Glutamatergic neuron (in vitro differentiated cells): ENCODE measurements at regions not wholly inside any gene's neighbourhood (a gene's known extent, or its start where the extent isn't known, plus 50 kb on each side); places are given as distances from the start of the nearest gene placed in this dataset.
"Not testable (repeated sequence)": the region's sequence is repeated elsewhere in the genome, so short reads cannot be mapped to it uniquely, and the experiment has no call there.

Source experiments
- DNase-seq: peaks from one replicate; pipeline ENCODE4 v3.0.0; 2022
- H3K27ac Mint-ChIP-seq: one replicate; pipeline ENCODE4 v1.8.0; 2020; ENCODE audit warnings: mild to moderate bottlenecking, mixed read lengths, inconsistent platforms; ENCODE audit not compliant: unreplicated experiment
- H3K27me3 Mint-ChIP-seq: one replicate; pipeline ENCODE4 v1.8.0; 2020; ENCODE audit warnings: mild to moderate bottlenecking, moderate library complexity, mixed read lengths, inconsistent platforms; ENCODE audit not compliant: unreplicated experiment
- H3K36me3 Mint-ChIP-seq: one replicate; pipeline ENCODE4 v1.8.0; 2020; ENCODE audit warnings: mild to moderate bottlenecking, mixed read lengths, inconsistent platforms; ENCODE audit not compliant: unreplicated experiment
- H3K4me1 Mint-ChIP-seq: one replicate; pipeline ENCODE4 v1.8.0; 2020; ENCODE audit warnings: mild to moderate bottlenecking, low read depth, mixed read lengths, inconsistent platforms; ENCODE audit not compliant: unreplicated experiment
- H3K4me3 Mint-ChIP-seq: one replicate; pipeline ENCODE4 v1.8.0; 2020; ENCODE audit warnings: mild to moderate bottlenecking, mixed read lengths, inconsistent platforms; ENCODE audit not compliant: unreplicated experiment
- H3K9me3 Mint-ChIP-seq: one replicate; pipeline ENCODE4 v1.8.0; 2020; ENCODE audit warnings: mild to moderate bottlenecking, moderate library complexity, mixed read lengths, inconsistent platforms; ENCODE audit not compliant: unreplicated experiment
- TF ChIP-seq, protein P1 (sequence below): fragments of 200-600 bp; sonication (generic); IDR thresholded peaks from one replicate; pipeline ENCODE4 v1.5.0; 2021; ENCODE audit not compliant: partially characterized antibody, unreplicated experiment

DNA sequence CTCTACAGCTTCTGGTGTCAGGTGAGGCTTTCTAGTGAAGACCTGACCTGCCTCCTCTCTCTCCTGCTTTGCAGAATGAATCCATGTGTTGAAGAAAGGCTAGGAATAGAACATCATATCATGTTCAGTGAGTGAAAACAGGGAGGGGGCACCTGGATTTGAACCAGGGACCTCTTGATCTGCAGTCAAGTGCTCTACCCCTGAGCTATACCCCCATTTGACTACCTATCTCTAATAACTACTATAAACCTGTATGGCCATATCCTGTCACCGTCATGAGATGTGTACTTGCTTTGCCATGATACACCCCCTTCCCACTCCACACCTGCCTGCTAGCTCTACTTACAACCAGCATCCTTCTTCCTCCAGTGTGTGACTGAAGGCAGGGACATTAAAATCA lies 91.3 kb upstream of the ZNF746 start:
- Mint-ChIP-seq H3K4me3 (no peak overlapping the region), H3K27me3 (no peaks in the 10 kb centered on the region), H3K27ac (no peak overlapping the region), H3K4me1 (no peaks in the 10 kb centered on the region), H3K9me3 (no peaks in the 10 kb centered on the region), H3K36me3 (peaks cover 22% of the 10 kb centered on the region)
- DNase-seq = no peak
- TF ChIP-seq, protein P1, sequence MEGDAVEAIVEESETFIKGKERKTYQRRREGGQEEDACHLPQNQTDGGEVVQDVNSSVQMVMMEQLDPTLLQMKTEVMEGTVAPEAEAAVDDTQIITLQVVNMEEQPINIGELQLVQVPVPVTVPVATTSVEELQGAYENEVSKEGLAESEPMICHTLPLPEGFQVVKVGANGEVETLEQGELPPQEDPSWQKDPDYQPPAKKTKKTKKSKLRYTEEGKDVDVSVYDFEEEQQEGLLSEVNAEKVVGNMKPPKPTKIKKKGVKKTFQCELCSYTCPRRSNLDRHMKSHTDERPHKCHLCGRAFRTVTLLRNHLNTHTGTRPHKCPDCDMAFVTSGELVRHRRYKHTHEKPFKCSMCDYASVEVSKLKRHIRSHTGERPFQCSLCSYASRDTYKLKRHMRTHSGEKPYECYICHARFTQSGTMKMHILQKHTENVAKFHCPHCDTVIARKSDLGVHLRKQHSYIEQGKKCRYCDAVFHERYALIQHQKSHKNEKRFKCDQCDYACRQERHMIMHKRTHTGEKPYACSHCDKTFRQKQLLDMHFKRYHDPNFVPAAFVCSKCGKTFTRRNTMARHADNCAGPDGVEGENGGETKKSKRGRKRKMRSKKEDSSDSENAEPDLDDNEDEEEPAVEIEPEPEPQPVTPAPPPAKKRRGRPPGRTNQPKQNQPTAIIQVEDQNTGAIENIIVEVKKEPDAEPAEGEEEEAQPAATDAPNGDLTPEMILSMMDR = no peak

DNA sequence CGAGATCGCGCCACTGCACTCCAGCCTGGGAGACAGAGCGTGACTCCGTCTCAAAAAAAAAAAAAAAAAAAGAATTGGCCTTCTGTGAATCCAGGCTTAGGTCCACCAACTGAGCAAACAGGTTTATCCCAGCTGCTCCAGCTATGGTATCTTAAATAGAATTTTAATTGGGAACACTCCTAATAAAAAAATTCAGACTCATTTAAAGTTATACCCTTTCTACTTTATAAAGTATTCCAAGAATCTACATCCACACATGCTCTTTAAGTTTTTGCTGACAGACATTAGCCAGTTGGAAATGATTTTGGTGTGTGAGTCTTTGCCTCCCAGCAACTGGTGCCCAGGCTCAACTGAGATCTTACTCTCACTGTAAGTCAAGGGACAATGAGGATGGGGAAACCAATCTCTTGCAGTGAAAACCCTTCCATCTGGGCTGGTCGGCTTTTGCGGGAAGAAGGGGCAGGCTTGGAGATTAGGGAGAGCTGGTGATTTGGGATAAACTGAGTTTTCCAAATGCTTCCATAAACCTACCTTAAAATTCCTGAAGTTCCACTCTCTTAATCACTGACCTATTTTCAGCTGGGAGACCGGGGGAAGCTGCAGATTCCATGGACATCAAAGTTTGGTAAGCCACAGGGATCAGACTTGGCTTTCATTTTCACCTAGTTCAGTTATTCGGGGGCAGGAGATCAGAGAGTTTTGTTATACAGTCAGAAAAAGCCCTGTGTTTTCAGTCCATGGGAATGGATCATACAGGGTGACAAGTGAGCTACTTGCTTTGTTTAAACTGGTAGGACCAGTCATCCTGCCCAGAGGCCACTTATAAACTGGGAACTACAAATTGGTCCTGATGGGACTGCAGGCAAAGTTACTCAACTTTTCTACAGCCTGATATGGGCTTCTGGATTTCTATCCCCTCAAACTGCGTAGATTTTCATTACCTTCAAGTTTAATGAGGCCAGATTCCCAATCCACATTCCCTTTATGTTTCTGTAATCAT lies 89.3 kb upstream of the ZNF746 start:
- H3K4me3 Mint-ChIP-seq = no peak overlapping the region
- peaks cover 3% of the 10 kb centered on the region for H3K9me3 Mint-ChIP-seq
- peaks cover 7% of the 10 kb centered on the region for H3K27me3 Mint-ChIP-seq
- peaks cover 41% of the 10 kb centered on the region for H3K36me3 Mint-ChIP-seq
- TF ChIP-seq, protein P1 = no peak
- DNase-seq = no peak
- no peaks in the 10 kb centered on the region for H3K4me1 Mint-ChIP-seq
- no peak overlapping the region for H3K27ac Mint-ChIP-seq

DNA sequence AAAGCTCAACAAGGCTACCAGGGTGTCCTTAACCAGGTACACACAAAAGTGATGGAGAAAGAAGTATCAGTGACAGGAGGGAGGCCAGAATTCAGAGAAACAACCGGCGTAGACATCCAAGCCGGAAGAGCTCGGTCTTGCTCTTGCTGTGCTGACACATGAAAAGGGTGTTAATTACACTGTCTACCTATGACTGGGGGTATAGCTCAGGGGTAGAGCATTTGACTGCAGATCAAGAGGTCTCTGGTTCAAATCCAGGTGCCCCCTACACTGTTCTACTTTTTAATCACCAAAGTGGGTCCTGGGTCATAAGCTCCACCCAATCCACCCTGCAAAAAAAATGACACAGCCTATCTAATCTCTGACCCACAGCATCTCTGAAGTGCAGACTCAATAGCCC lies 86.9 kb upstream of the ZNF746 start:
- Mint-ChIP-seq H3K27me3 (peaks cover 7% of the 10 kb centered on the region), H3K36me3 (peaks cover 54% of the 10 kb centered on the region), H3K9me3 (peaks cover 10% of the 10 kb centered on the region), H3K4me1 (no peaks in the 10 kb centered on the region), H3K4me3 (no peak overlapping the region), H3K27ac (no peak overlapping the region)
- no peak for DNase-seq
- TF ChIP-seq, protein P1 = no peak

DNA sequence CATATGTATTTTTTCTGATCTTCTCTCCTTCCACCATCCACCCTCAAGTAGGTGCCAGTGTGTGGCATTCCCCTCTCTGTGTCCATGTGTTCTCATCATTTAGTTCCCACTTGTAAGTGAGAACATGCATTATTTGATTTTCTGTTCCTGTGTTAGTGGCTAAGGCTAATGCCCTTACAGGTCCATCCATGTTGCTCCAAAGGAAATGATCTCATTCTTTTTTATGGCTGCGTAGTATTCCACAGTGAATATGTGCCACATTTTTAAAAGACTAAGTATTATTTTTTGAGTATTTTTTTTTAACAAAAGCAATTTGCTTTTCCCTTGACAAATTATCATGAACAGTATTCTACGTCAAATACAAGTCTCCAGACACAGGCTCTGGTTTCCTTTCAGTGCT lies 86.4 kb upstream of the ZNF746 start:
- Mint-ChIP-seq H3K4me1 (no peaks in the 10 kb centered on the region), H3K27me3 (peaks cover 7% of the 10 kb centered on the region), H3K27ac (no peak overlapping the region), H3K36me3 (peaks cover 53% of the 10 kb centered on the region), H3K9me3 (peaks cover 11% of the 10 kb centered on the region), H3K4me3 (no peak overlapping the region)
- no peak for DNase-seq
- TF ChIP-seq, protein P1 = no peak

DNA sequence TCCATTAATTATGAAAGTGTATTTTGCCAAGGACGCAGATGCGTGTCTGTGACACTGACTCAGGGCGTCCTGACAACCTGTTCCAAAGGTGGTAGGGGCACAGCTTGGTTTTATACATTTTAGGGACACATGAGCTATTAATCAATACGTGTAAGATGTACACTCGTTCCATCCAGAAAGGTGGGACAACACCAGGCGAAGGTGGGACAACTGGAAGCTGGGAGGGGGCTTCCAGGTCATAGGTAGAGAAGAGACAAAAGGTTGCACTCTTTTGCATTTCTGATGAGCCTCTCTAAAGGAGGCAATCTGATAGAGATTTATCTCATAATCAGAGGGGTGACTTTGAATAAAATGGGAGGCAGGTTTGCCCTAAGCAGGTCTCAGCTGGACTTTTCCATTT lies 82.7 kb upstream of the ZNF746 start:
- no peaks in the 10 kb centered on the region for H3K4me1 Mint-ChIP-seq
- peaks cover 70% of the 10 kb centered on the region for H3K36me3 Mint-ChIP-seq
- no peak overlapping the region for H3K4me3 Mint-ChIP-seq
- H3K27ac Mint-ChIP-seq = no peak overlapping the region
- DNase-seq = no peak
- H3K9me3 Mint-ChIP-seq = peaks cover 27% of the 10 kb centered on the region
- TF ChIP-seq, protein P1 = no peak
- peaks cover 14% of the 10 kb centered on the region for H3K27me3 Mint-ChIP-seq

DNA sequence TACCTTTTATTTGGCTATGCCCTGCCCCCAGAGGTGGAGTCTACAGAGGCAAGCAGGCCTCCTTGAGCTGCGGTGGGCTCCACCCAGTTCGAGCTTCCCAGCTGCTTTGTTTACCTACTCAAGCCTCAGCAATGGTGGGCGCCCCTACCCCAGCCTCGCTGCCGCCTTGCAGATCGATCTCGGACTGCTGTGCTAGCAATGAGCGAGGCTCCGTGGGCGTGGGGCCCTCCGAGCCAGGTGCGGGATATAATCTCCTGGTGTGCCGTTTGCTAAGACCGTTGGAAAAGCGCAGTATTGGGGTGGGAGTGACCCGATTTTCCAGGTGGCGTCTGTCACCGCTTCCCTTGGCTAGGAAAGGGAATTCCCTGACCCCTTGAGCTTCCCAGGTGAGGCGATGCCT lies 81.8 kb upstream of the ZNF746 start:
- peaks cover 14% of the 10 kb centered on the region for H3K27me3 Mint-ChIP-seq
- not testable (repeated sequence) for H3K4me3 Mint-ChIP-seq, DNase-seq, H3K27ac Mint-ChIP-seq, H3K4me1 Mint-ChIP-seq
- H3K9me3 Mint-ChIP-seq = peaks cover 29% of the 10 kb centered on the region
- H3K36me3 Mint-ChIP-seq = peaks cover 68% of the 10 kb centered on the region

DNA sequence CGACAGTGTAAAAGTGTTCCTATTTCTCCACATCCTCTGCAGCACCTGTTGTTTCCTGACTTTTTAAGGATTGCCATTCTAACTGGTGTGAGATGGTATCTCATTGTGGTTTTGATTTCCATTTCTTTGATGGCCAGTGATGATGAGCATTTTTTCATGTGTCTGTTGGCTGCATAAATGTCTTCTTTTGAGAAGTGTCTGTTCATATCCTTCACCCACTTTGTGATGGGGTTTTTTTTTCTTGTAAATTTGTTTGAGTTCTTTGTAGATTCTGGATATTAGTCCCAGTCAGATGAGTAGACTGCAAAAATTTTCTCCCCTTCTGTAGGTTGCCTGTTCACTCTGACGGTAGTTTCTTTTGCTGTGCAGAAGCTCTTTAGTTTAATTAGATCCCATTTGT lies 76.8 kb upstream of the ZNF746 start:
- H3K4me3 Mint-ChIP-seq, H3K27ac Mint-ChIP-seq, H3K27me3 Mint-ChIP-seq, DNase-seq, H3K4me1 Mint-ChIP-seq: not testable (repeated sequence)
- peaks cover 24% of the 10 kb centered on the region for H3K9me3 Mint-ChIP-seq
- peaks cover 51% of the 10 kb centered on the region for H3K36me3 Mint-ChIP-seq
